Tibial artery (tissue), 4 donors: ENCODE measurements at regions not wholly inside any gene's neighbourhood (a gene's known extent, or its start where the extent isn't known, plus 50 kb on each side); places are given as distances from the start of the nearest gene placed in this dataset.

ENCODE experiments used
- DNase-seq, 2 donors: peaks; one replicate each; pipeline ENCODE4 v3.0.0-alpha.2; 2019
- H3K27ac ChIP-seq, 2 donors: fragments of 200-600 bp; sonication (generic) in 1 of 2; 1 replicate in 1 of 2; 2 replicates in 1 of 2; pipeline ENCODE4 v1.5.1; 2018 to 2019; ENCODE audit warnings: mild to moderate bottlenecking in 1 of 2
- H3K27me3 ChIP-seq, 2 donors: fragments of 200-600 bp; sonication (generic) in 1 of 2; one replicate each; pipeline versions ENCODE4 v1.5.1 to v1.6.0; 2016 to 2019
- H3K36me3 ChIP-seq, 3 donors: fragments of 200-600 bp; sonication (generic) in 2 of 3; one replicate each; pipeline ENCODE4 v1.5.1; 2016 to 2019; ENCODE audit warnings: mild to moderate bottlenecking in 2 of 3
- H3K4me1 ChIP-seq, 4 donors: fragments of 200-600 bp; sonication (generic) in 2 of 4; 1 replicate in 3 of 4; 2 replicates in 1 of 4; pipeline ENCODE4 v1.5.1; 2016 to 2019
- H3K4me3 ChIP-seq, 2 donors: fragments of 200-600 bp; sonication (generic) in 1 of 2; 1 replicate in 1 of 2; 2 replicates in 1 of 2; pipeline ENCODE4 v1.5.1; 2018 to 2019; ENCODE audit warnings: mild to moderate bottlenecking in 2 of 2
- H3K9me3 ChIP-seq, 3 donors: fragments of 200-600 bp; sonication (generic) in 1 of 3; one replicate each; pipeline ENCODE4 v1.5.1; 2016 to 2019
- intact Hi-C: fragments of 100-400 bp; cut with DNase I; formaldehyde crosslinking; loops from one replicate; pipeline ENCODE4 v1.15.0; 2023; ENCODE audit warnings: low total_unique reads
- TF ChIP-seq, protein P1 (sequence below), 2 experiments: fragments of 200-600 bp in 1 of 2; fragments of 450-650 bp in 1 of 2; IDR thresholded peaks; one replicate each; pipeline ENCODE4 v1.5.1; 2017 to 2019; ENCODE audit warnings: antibody characterized with exemption in 2 of 2, mild to moderate bottlenecking in 1 of 2, moderate library complexity in 1 of 2

DNA sequence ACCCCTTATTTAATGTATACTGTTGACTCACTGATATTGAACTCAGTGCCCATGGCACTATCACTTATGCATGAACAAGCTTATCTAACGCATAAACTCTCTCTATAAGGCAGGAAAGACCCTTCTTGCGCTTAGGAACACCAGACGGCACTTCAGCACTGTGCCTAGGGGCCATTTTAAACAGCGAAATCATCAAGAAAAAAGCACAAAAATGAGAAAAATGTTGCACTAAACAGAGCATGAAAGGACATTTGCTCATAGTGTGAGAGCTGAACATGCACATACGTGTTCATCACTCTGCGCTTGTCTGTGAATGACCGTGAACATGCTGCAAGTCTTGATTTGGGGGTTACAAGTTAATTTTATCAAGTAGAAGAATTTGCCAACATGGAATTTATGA is 109.6 kb downstream of the WDR11 start:
- Histone ChIP-seq H3K9me3 (no peaks in the 10 kb centered on the region), H3K27me3 (peaks cover 0 to 8% of the 10 kb centered on the region in 2 donors), H3K36me3 (no peaks in the 10 kb centered on the region), H3K27ac (no peak overlapping the region), H3K4me1 (no peaks in the 10 kb centered on the region), H3K4me3 (no peak overlapping the region)
- DNase-seq = no peak
- TF ChIP-seq, protein P1, sequence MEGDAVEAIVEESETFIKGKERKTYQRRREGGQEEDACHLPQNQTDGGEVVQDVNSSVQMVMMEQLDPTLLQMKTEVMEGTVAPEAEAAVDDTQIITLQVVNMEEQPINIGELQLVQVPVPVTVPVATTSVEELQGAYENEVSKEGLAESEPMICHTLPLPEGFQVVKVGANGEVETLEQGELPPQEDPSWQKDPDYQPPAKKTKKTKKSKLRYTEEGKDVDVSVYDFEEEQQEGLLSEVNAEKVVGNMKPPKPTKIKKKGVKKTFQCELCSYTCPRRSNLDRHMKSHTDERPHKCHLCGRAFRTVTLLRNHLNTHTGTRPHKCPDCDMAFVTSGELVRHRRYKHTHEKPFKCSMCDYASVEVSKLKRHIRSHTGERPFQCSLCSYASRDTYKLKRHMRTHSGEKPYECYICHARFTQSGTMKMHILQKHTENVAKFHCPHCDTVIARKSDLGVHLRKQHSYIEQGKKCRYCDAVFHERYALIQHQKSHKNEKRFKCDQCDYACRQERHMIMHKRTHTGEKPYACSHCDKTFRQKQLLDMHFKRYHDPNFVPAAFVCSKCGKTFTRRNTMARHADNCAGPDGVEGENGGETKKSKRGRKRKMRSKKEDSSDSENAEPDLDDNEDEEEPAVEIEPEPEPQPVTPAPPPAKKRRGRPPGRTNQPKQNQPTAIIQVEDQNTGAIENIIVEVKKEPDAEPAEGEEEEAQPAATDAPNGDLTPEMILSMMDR (IDR thresholded peaks at IDR 0.05) = no peak
- intact Hi-C loops = no loop called here

DNA sequence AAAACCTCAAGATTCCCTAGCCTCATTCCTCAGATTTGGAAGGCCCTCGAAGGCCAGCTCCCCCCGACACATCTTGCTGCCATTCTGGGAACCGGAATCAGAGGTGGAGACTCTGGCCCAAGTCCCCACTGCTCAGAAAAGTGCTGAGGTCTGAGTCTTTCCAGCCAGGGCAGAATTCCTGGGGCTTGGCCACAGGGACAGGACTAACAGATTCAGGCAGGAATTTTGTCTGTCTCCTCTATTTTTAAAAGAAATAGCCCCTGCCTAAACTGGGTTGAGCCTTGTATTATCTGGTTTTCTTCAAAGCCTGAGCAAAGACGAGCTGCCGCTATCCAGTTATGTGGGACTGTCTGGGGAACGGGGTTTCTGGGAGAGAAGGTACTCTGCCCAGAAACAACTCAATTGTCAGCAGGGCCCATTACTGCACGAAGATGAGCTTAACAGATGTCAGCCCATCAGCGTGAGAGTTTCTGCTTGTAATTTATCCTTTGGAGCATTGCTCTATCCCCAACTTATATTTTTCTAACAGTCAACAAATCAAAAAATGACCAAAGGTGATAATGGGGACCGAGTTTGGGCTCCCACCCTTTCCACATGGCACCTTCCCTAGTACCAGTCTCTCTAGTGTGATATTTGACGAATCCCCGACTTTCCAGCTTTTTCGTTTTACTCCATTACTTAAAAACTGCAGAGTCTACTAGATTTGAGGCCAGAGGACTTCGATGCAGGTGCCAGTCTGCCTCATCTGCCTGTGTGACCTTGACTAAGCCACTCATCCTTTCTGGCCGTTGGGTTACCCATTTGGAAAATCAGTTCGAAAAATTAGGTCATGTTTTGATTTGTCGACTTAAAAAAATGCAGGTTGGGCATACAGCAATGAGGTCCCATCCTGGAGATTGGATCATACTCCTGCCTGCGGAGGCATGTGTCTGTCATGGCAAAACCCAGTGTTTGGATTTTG is 110.9 kb downstream of the WDR11 start:
- TF ChIP-seq, protein P1 (IDR thresholded peaks at IDR 0.05) = no peak
- Histone ChIP-seq H3K36me3 (no peaks in the 10 kb centered on the region), H3K27ac (no peak overlapping the region), H3K9me3 (no peaks in the 10 kb centered on the region), H3K4me1 (no peaks in the 10 kb centered on the region), H3K27me3 (peaks cover 0 to 8% of the 10 kb centered on the region in 2 donors), H3K4me3 (no peak overlapping the region)
- intact Hi-C loops = no loop called here
- DNase-seq = no peak

DNA sequence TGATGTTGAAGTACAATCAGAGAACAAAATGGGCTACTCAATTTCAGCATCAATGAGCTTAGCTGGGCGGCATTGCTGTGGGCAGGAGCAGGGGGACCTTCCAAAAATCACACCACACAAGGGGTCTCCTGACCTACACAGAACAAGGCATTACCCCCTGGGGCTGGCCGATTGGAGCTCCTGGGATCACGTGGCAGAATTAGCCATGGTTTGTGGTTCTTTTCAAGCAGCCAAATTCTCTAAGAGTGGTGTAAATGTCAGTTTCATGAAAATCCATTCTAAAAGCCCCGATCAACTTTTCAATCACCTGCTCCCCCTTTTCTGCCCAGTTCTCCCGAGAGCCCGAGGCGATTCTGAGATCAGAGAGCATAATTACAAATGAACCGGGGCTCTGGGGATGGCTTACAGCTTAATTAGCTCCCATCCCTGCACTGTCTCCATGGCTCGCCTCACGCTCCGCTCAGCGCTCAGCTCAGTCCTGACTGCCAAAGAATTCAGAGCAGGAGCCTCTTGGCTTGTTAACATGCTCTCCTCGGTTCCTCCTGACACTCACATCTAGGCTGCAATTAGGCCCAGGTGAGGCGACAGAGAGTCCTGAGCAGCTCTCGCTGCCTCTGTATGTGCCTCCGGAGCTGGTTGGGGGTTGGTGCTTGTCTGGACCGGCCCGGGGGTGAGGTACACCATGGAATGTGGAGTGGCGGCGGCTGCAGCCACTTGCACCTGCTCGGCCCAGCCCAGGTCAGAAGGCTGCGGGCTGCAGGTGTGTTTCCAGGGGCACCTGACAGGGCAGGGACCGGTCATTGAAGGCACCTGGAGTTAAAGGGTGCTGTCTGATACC is 111.8 kb downstream of the WDR11 start:
- DNase-seq = no peak
- H3K27ac ChIP-seq = no peak overlapping the region

DNA sequence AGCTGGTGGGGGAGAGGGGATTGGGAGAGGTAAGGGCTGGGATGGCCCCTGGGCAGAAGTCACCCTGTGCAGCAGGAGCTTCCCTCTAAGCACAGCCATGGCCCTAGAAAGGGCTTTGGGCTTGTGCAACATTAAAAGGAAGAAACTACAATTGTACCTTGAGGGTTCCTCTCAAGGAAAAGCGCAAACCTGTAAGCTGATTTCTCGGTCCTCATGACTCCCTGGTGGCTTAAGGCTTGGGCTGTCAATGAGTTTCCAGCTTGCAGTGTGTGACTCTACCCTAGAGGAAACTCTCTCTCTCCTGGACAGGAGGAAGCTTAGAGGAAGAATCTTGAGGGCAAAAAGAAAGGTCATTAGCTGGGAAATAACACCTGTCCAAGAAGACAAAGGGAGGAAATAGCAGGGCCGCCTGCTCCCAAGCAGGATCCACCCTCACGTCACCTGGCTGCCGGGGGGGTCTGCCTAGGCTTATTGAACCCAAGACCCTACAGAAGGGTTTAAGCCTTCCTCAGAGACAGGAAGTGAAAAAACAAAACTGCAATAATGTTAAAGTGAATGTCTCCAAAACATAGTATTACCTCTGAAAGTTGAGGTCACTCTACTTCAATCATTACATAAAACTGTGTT is 112.5 kb downstream of the WDR11 start:
- DNase-seq = no peak
- Histone ChIP-seq H3K4me3 (no peak overlapping the region), H3K9me3 (no peaks in the 10 kb centered on the region), H3K4me1 (no peaks in the 10 kb centered on the region), H3K27me3 (peaks cover 0 to 8% of the 10 kb centered on the region in 2 donors), H3K27ac (no peak overlapping the region), H3K36me3 (no peaks in the 10 kb centered on the region)
- intact Hi-C loops = no loop called here
- TF ChIP-seq, protein P1 (IDR thresholded peaks at IDR 0.05) = no peak

More for the DNA sequence above, 111.8 kb downstream of the WDR11 start:
- TF ChIP-seq, protein P1 (IDR thresholded peaks at IDR 0.05) = no peak
- Histone ChIP-seq H3K36me3 (no peaks in the 10 kb centered on the region), H3K27me3 (peaks cover 0 to 8% of the 10 kb centered on the region in 2 donors), H3K4me3 (no peak overlapping the region), H3K9me3 (no peaks in the 10 kb centered on the region), H3K4me1 (no peaks in the 10 kb centered on the region)
- intact Hi-C loops = no loop called here

DNA sequence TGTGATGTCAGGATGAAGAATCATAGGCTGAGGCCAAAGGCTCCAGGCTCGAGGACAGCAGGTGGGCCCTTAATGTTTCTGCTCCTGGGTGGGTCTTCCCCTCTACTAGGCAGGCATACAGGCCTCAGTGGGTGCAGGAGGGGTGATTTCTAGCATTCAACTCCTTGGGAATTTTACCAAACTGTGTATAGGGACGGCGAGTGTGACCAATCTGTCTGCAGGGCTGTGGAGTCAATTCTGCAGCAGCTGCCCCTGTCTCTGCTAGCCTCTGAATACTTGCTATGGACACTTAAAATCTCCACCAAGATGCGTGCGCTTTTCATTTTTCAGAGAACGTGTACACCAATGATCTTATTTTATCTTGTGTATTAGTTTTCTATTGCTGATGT is 115.5 kb downstream of the WDR11 start:
- Histone ChIP-seq H3K4me3 (no peak overlapping the region), H3K9me3 (no peaks in the 10 kb centered on the region), H3K27ac (no peak overlapping the region), H3K36me3 (no peaks in the 10 kb centered on the region), H3K4me1 (no peaks in the 10 kb centered on the region), H3K27me3 (peaks cover 0 to 11% of the 10 kb centered on the region in 2 donors)
- intact Hi-C loops = no loop called here
- no peak for DNase-seq
- TF ChIP-seq, protein P1 (IDR thresholded peaks at IDR 0.05) = no peak
